CD4-positive, alpha-beta T cell treated with Interleukin-15 for 4 hours (primary cell): ENCODE measurements at regions not wholly inside any gene's neighbourhood (a gene's known extent, or its start where the extent isn't known, plus 50 kb on each side); places are given as distances from the start of the nearest gene placed in this dataset.
A peak's percentile ranks its signal among the peaks of the same experiment; 100 is the strongest.
"Not testable (repeated sequence)": the region's sequence is repeated elsewhere in the genome, so short reads cannot be mapped to it uniquely, and the experiment has no call there.

Experiments
- DNase-seq: peaks from one replicate; pipeline ENCODE4 v3.0.0-alpha.2; 2020; ENCODE audit warnings: low spot score

GRCh38 chr22:22756551-22757201 is 112.3 kb downstream of the GGTLC2 start:
- not testable (repeated sequence) for DNase-seq

- DNase-seq, result not testable (repeated sequence)
Observed at GRCh38 chr22:22758101-22758807, 113.8 kb downstream of the GGTLC2 start.

- DNase-seq, result no peak
Observed at GRCh38 chr22:22759371-22759770, 115.0 kb downstream of the GGTLC2 start.

- no peak for DNase-seq
Observed at GRCh38 chr22:22759889-22760546, 115.6 kb downstream of the GGTLC2 start.

- no peak for DNase-seq
Observed at GRCh38 chr22:22761606-22761962, 117.2 kb downstream of the GGTLC2 start.

- DNase-seq, result no peak
Observed at GRCh38 chr22:22761963-22762772, 117.8 kb downstream of the GGTLC2 start.

- DNase-seq, result no peak
Observed at GRCh38 chr22:22763512-22763911, 119.1 kb downstream of the GGTLC2 start.

GRCh38 chr22:22764085-22764484 is 119.7 kb downstream of the GGTLC2 start:
- no peak for DNase-seq

- no peak for DNase-seq
Observed at GRCh38 chr22:22767876-22768602, 119.6 kb upstream of the IGLL5 start.

- DNase-seq, result no peak
Observed at GRCh38 chr22:22768885-22769284, 118.7 kb upstream of the IGLL5 start.

GRCh38 chr22:22769434-22770279 is 118.0 kb upstream of the IGLL5 start:
- DNase-seq, result no peak

- peak; percentile 41 for DNase-seq
Observed at GRCh38 chr22:22770280-22770871, 117.2 kb upstream of the IGLL5 start.

GRCh38 chr22:22770881-22771280 is 116.7 kb upstream of the IGLL5 start:
- no peak for DNase-seq

- DNase-seq, result no peak
Observed at GRCh38 chr22:22771696-22772377, 115.8 kb upstream of the IGLL5 start.

GRCh38 chr22:22772396-22772795 is 115.2 kb upstream of the IGLL5 start:
- DNase-seq, result no peak

- DNase-seq, result no peak
Observed at GRCh38 chr22:22772883-22773282, 114.7 kb upstream of the IGLL5 start.

- no peak for DNase-seq
Observed at GRCh38 chr22:22773427-22773826, 114.2 kb upstream of the IGLL5 start.

GRCh38 chr22:22773979-22774604 is 113.5 kb upstream of the IGLL5 start:
- no peak for DNase-seq

- not testable (repeated sequence) for DNase-seq
Observed at GRCh38 chr22:22774762-22775161, 112.9 kb upstream of the IGLL5 start.
